Fibroblast of skin of scalp (primary cell): ENCODE measurements at regions not wholly inside any gene's neighbourhood (a gene's known extent, or its start where the extent isn't known, plus 50 kb on each side); places are given as distances from the start of the nearest gene placed in this dataset.

Source experiments
- DNase-seq: peaks from one replicate; pipeline ENCODE4 v3.0.0-alpha.2; 2013

DNA sequence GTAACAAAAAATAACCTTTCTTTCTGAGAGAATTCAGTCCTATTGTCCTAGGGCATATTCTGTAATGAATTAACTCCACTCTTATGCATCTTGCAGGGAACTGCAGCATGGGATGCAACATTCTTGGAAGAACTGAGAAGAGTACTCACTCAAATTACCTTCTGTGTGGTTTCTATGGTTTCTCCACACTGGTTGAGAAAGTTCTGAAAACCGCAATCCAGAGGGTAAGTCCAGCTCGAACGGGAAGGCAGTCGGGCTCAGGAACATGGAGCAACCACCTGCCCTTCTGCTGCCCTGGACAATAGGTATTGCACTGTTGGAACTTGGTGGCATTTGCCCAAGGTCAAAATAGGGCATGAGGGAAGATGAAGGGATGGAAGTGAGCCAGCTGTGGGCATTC is 59.6 kb upstream of the CDK13 start:
- DNase-seq = no peak

DNA sequence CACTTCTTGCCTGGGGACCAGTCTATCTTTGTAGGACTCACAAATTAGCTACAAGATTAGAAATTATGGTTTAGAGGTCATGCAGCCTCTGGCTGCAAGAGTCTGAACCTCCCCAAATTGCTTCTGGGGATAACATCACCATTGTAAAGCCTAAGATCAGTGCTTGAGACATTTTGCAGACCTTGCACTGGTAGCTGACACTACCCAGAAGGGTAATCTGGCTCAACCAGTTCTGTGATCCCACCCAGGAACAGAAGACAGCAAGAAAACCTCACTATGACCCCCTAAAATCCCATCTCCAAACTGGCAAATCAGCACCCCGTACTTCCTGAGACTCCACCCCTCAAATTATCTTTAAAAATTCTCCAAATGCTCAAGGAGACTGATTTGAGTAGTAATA is 58.2 kb upstream of the CDK13 start:
- no peak for DNase-seq

GRCh38 chr7:39892361-39892760 is 57.7 kb upstream of the CDK13 start:
- no peak for DNase-seq

DNA sequence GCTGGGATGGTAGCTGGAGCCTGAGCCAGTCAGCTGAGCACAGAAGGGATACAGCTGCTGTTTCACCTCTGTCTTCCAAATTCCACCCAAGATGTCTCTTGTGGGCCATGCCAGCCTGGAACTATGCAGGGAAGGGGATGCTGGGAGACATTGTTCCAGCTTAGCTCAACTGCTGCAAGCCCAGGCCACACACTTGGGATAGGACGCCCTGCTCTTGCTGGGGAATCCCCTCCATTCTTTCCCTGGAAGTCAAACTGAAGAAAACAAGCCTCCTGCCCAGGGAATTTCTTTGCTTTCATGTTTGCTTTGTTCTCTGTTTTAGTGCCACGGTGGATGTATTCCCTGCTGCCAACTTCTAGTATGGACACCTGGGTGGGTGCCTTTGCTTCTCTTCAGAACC is 55.2 kb upstream of the CDK13 start:
- DNase-seq = no peak

- no peak for DNase-seq
Measured at GRCh38 chr7:39896840-39897239, 53.2 kb upstream of the CDK13 start.

DNA sequence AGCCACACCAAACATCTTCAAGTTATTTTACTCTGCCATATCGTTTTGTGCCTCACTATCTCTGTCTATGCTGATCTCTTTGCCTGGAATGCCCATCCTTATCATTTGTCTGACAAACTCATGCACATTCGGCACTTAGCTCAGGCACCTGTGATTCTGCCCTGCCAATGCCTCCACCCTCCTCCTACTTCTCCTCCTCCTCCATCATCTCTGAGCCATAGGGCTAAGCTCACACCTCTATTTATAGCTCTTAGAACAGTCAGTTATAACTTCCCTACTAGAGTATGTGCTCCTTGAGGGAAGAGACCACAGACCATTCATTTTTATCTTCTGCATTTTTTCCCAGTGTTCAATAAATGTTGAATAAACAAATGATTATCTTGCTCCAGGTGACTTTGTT is 51.2 kb upstream of the CDK13 start:
- DNase-seq = no peak
